Left forelimb (tissue), 1 donor: ENCODE measurements at regions not wholly inside any gene's neighbourhood (a gene's known extent, or its start where the extent isn't known, plus 50 kb on each side); places are given as distances from the start of the nearest gene placed in this dataset.

Experiments used
- DNase-seq: peaks from one replicate; pipeline ENCODE4 v3.0.0-alpha.2; 2018; ENCODE audit warnings: low spot score

DNA sequence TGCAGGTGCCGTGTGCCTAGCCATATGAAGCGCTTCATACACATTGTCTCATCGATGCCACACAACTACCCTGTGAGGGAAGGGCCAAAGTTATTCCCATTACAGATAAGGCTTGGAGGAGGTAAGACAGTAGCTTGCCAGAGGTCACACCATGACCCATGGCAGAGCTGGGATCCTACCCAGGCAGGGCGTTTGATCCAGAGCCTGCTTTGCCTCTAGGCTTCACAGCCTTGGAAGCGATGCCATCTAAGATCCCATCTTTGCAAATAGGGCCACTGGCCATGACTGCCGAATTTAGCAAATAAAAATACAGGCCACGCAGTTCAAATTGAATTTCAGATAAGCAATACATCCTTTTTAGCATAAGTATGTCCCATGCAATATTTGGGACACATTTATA lies 358.2 kb downstream of the BCOR start:
- no peak for DNase-seq

GRCh38 chrX:39740078-39740477 lies 357.7 kb downstream of the BCOR start:
- DNase-seq: no peak

DNA sequence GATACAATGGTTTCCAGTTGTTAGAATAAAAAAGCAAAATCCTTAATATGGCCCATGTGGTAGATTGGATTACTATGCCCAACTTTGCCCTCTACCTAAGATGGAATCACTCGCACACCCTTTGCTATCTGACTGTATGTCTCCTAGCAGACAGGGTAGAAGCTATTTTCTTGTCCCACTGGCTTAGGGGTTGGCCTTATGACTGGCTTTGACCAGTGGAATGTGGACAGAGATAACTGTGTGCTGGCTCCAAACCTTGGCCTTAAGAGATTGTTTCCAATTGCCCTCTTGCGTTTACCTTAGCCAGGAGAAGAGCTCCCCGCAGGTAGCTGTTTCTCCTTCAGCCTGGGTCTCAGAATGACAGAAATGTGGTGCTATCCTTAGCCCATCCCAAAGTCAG lies 355.9 kb downstream of the BCOR start:
- DNase-seq: no peak

- no peak for DNase-seq
Observed at GRCh38 chrX:39745818-39746217, 351.9 kb downstream of the BCOR start.

GRCh38 chrX:39749135-39749534 lies 348.6 kb downstream of the BCOR start:
- DNase-seq: no peak

- DNase-seq: no peak
Observed at GRCh38 chrX:39749728-39750127, 348.0 kb downstream of the BCOR start.

DNA sequence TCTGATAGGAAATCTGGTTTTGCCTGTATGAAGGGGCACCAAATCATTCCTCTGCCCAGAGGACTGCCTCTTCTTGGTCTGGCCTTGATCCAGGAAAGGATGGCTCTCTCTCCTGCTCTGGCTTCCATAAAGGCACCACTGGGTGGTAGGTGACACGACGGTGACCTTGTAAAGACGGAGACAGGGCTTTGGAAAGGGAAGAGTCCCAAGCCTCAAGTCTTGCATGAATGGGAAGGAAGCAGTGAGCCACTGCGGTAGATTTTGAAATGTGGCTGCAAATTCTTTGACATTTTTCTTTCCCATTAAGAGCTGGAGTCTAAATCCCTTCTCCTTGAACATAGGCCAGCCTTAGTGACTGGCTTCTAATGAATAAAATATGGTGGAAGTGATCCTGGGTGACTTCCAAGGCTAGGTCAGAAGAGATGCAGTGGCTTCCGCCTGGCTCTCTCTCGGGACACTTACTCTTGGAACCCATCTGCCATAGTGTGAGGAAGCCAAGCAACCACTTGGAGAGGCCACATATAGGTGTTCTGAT lies 347.4 kb downstream of the BCOR start:
- no peak for DNase-seq

GRCh38 chrX:39750848-39751247 lies 346.9 kb downstream of the BCOR start:
- DNase-seq: no peak

GRCh38 chrX:39752815-39753214 lies 344.9 kb downstream of the BCOR start:
- no peak for DNase-seq

DNA sequence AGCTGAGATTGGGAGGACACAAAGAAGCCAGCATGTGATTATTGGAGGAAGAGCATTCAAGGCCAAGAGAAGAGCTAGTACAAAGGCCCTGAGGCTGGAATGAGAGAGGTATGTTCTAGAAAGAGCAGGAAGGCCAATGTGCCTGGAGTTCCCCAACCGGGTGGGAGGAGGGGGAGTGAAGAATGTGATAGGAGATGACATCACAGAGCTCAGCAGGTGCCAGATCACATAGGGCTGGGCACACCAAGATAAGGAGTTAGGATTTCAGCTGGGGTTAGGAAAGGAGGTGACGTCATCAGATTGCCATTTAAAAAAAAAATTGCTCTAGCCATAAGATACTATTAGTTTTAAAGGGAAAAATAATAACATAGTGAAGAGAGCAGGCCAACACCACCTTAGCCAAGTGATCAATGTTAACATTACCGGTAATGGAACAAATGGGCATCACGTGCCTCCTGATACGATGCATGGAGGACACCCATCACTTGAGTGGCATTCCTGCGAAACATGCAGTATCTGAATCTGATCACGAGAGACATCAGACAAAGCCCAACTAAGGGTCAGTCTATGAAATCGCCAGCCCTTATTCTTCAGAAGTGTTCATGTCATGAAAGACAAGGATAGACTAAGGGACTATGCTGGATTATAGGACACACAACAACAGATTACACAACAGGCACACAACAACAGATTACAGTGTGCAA lies 344.3 kb downstream of the BCOR start:
- DNase-seq: no peak

GRCh38 chrX:39755143-39756032 lies 342.4 kb downstream of the BCOR start:
- peak; percentile 81 for DNase-seq

- no peak for DNase-seq
Observed at GRCh38 chrX:39756086-39756883, 341.5 kb downstream of the BCOR start.

GRCh38 chrX:39757971-39758370 lies 339.8 kb downstream of the BCOR start:
- DNase-seq: no peak

DNA sequence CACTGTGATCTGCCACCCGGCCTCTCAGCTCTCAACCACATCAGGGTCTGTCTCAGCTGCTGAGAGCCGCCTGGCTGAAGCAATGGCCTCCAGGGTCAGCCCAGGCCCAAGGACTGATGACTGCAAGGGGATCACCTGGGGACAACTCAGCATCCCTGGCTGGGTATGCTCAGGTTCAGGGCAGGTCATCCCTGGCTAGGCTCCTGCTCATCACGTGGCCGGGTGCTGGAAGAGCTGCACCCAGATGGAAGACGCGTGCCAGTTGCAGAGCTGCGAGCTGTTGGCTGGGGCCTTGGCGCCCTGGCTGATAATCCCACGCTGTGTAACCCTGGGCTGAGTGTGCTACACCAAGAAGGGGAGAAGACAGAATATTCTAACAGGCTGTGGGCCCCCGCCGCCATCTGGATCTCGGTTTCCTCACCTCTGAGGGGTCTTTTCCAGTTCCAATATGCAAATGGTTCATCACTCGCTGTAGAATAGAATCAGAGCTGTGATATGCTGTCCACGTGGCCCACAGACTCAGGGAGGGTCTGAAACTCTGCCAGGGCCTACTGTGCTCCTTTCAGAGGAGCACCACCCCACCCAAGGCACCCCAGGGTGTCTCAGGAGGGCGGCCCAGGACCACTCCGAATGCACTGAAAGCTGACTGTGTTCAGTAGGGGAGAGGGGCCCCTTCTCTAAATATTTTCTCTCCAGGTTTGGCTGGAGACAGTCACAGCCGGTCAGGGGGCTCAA lies 338.8 kb downstream of the BCOR start:
- DNase-seq: no peak

DNA sequence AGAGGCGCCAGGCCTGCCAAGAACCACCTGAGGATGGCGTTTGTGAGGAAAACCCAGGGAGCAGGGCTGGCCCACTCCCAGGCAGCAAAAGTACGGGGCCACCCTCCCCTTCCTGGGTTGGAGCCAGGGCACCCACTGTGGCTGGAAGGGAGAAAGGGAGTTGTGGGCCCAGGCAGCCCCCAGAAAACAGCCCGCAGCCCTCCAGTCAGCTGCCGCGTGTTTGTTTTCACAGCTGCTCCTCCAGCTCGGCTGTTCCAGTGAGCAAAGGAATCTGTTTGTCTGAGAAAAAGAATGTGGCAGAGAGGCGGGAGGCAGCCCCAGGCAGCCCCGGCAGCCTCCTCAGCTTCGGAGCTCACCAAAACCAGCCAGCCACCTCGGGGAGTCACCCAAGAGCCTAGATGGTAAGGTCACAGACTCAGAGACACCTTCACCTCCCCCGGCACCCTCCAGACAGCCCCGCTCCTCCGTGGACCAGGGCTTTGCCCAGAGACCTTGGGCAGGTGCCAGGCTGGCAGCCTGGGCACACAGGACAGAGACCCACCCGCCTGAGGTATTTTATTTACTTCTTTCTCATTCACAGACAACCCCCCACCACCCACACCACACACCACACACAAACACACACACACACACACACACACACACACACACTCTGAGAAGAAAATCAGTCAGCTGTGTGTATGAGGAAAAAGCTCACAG lies 338.1 kb downstream of the BCOR start:
- DNase-seq: no peak

GRCh38 chrX:39760930-39761329 lies 336.8 kb downstream of the BCOR start:
- DNase-seq: no peak

GRCh38 chrX:39762266-39762841 lies 335.4 kb downstream of the BCOR start:
- no peak for DNase-seq

- DNase-seq: no peak
Observed at GRCh38 chrX:39764441-39764914, 333.3 kb downstream of the BCOR start.

DNA sequence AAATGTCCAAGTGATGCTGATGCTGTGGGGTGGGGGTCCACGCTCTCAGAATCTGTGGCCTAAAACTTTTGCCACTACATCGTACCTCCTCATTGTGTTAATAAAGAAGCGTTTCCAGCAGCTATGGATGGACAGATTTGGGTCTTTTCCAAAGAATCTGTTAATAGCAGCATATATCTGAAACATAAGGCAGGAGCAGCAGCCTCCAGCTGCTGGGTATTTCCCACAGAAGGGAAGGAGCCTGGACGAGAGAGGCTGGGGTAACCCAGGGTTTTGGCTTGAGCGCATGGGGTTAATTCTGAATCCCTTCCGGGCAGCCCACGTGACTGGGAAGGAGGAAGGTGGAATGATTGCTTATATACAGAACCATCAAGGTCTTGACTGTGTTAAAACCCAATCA lies 332.4 kb downstream of the BCOR start:
- no peak for DNase-seq

- DNase-seq: no peak
Observed at GRCh38 chrX:39766085-39766726, 331.6 kb downstream of the BCOR start.
